WTC11 (cell line): ENCODE measurements at regions not wholly inside any gene's neighbourhood (a gene's known extent, or its start where the extent isn't known, plus 50 kb on each side); places are given as distances from the start of the nearest gene placed in this dataset.

Experiments
- ATF3 ChIP-seq: sonication (generic); formaldehyde crosslinking; conservative IDR thresholded peaks from 2 replicates; pipeline ENCODE4 v1.8.1; 2022; ENCODE audit warnings: mild to moderate bottlenecking, missing genetic modification reagents
- CTCF ChIP-seq: fragments of 200-600 bp; IDR thresholded peaks from 2 replicates; pipeline ENCODE4 v1.8.0; 2022; ENCODE audit warnings: antibody characterized with exemption
- E2F5 ChIP-seq: sonication (generic); formaldehyde crosslinking; IDR thresholded peaks from 2 replicates; pipeline ENCODE4 v1.8.1; 2022; ENCODE audit warnings: mild to moderate bottlenecking, moderate library complexity, missing genetic modification reagents
- HMGXB4 ChIP-seq: sonication (generic); formaldehyde crosslinking; IDR thresholded peaks from 2 replicates; pipeline ENCODE4 v1.8.1; 2023; ENCODE audit warnings: mild to moderate bottlenecking, moderate library complexity, missing genetic modification reagents
- PRRX2 ChIP-seq: fragments of 250-450 bp; sonication (Bioruptor Pico); IDR thresholded peaks from 2 replicates; pipeline ENCODE4 v1.8.0; 2021; ENCODE audit warnings: mild to moderate bottlenecking
- RELA ChIP-seq: sonication (generic); formaldehyde crosslinking; IDR thresholded peaks from 2 replicates; pipeline ENCODE4 v1.8.1; 2022; ENCODE audit warnings: missing genetic modification reagents, mild to moderate bottlenecking, borderline replicate concordance
- USF2 ChIP-seq: sonication (generic); formaldehyde crosslinking; IDR thresholded peaks from 2 replicates; pipeline ENCODE4 v1.8.1; 2023; ENCODE audit warnings: mild to moderate bottlenecking, missing genetic modification reagents, moderate library complexity

- no peak for TF ChIP-seq HMGXB4 (CRISPR knock-in tag)
- no peak for TF ChIP-seq ATF3 (CRISPR knock-in tag)
- no peak for TF ChIP-seq E2F5 (CRISPR knock-in tag)
- TF ChIP-seq USF2: no peak
- TF ChIP-seq CTCF: no peak
- no peak for TF ChIP-seq PRRX2 (CRISPR knock-in tag)
- TF ChIP-seq RELA (CRISPR knock-in tag): no peak
These were observed 275.9 kb upstream of the SNX7 start for GRCh38 chr1:98385652-98386051.
